Mesendoderm (in vitro differentiated cells): ENCODE measurements at regions not wholly inside any gene's neighbourhood (a gene's known extent, or its start where the extent isn't known, plus 50 kb on each side); places are given as distances from the start of the nearest gene placed in this dataset.
"Not testable (repeated sequence)": the region's sequence is repeated elsewhere in the genome, so short reads cannot be mapped to it uniquely, and the experiment has no call there.

Source experiments
- DNase-seq: peaks from one replicate; pipeline ENCODE4 v3.0.0; 2013
- H2AK5ac ChIP-seq: 2 replicates; pipeline ENCODE4 v1.6.1; 2013; ENCODE audit warnings: low read length, inconsistent platforms
- H2BK120ac ChIP-seq: 2 replicates; pipeline ENCODE4 v1.6.1; 2013; ENCODE audit warnings: low read depth, mild to moderate bottlenecking, low read length, moderate library complexity, mixed read lengths
- H2BK15ac ChIP-seq: replicated peaks from 2 replicates; pipeline ENCODE4 v1.6.1; 2013; ENCODE audit warnings: low read depth, mild to moderate bottlenecking, moderate library complexity
- H2BK5ac ChIP-seq: 2 replicates; pipeline ENCODE4 v1.6.1; 2013; ENCODE audit warnings: low read length, inconsistent platforms
- H3K18ac ChIP-seq: 2 replicates; pipeline ENCODE4 v1.6.1; 2013; ENCODE audit warnings: mild to moderate bottlenecking, low read length, mixed read lengths
- H3K23ac ChIP-seq: one replicate; pipeline ENCODE4 v1.6.1; 2013; ENCODE audit warnings: low read length
- H3K27ac ChIP-seq: 2 replicates; pipeline ENCODE4 v1.5.1; 2013; ENCODE audit warnings: low read depth, mild to moderate bottlenecking, inconsistent platforms, low read length, moderate library complexity
- H3K27me3 ChIP-seq: 2 replicates; pipeline ENCODE4 v1.6.1; 2013; ENCODE audit warnings: low read length, control low read depth, mild to moderate bottlenecking, inconsistent platforms; ENCODE audit not compliant: insufficient read depth, poor library complexity
- H3K36me3 ChIP-seq: 2 replicates; pipeline ENCODE4 v1.6.1; 2013; ENCODE audit warnings: low read length, inconsistent platforms; ENCODE audit not compliant: control insufficient read depth, insufficient read depth
- H3K4ac ChIP-seq: one replicate; pipeline ENCODE4 v1.6.1; 2013; ENCODE audit warnings: low read depth, mild to moderate bottlenecking, low read length, moderate library complexity
- H3K4me1 ChIP-seq: 2 replicates; pipeline ENCODE4 v1.6.1; 2013; ENCODE audit warnings: low read depth, low read length, inconsistent platforms; ENCODE audit not compliant: control insufficient read depth
- H3K4me2 ChIP-seq: 2 replicates; pipeline ENCODE4 v1.6.1; 2013; ENCODE audit warnings: low read length
- H3K4me3 ChIP-seq: 2 replicates; pipeline ENCODE4 v1.5.1; 2013; ENCODE audit warnings: mild to moderate bottlenecking, low read length
- H3K56ac ChIP-seq: one replicate; pipeline ENCODE4 v1.6.1; 2013; ENCODE audit warnings: low read length
- H3K79me1 ChIP-seq: 2 replicates; pipeline ENCODE4 v1.6.1; 2013; ENCODE audit warnings: low read length, inconsistent platforms
- H3K79me2 ChIP-seq: 2 replicates; pipeline ENCODE4 v1.6.1; 2013; ENCODE audit warnings: mild to moderate bottlenecking, low read length; ENCODE audit not compliant: control insufficient read depth, insufficient read depth
- H3K9ac ChIP-seq: 2 replicates; pipeline ENCODE4 v1.6.1; 2013; ENCODE audit warnings: low read length, inconsistent platforms
- H4K5ac ChIP-seq: one replicate; pipeline ENCODE4 v1.6.1; 2013; ENCODE audit warnings: low read length
- H4K8ac ChIP-seq: one replicate; pipeline ENCODE4 v1.6.1; 2013; ENCODE audit warnings: low read depth, mild to moderate bottlenecking, control low read depth, low read length, moderate library complexity
- WGBS: extraction: QIAGEN DNeasy Blood & Tissue Kit; methylation state at CpG from one replicate; pipeline ENCODE4 v1.1.7; 2013; ENCODE audit warnings: low lambda C conversion rate, missing lambda C conversion rate; ENCODE audit not compliant: insufficient coverage; ENCODE audit errors: extremely low coverage; 5-methylcytosine and 5-hydroxymethylcytosine counted together

DNA sequence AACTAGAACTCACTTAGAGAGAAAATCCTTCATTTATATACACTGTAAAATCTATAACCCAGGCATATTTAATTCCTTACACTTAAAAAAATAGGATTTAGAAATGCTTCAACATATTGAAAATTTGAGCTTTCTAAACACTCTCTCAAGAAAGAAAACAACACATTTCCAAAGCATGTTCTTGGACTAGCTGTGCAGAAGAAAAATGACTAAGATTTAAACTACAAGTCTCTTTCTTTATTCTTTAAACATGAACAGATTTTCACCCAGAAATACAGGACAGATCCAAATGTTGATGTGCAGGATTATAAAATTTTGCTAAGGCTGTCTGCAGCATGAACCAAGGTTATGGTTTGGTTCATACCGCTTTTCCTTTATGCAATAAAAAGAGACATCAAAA lies 77.7 kb upstream of the TUSC1 start:
- Histone ChIP-seq H3K4me2 (no peak overlapping the region), H2BK120ac (no peak overlapping the region), H3K27me3 (no peaks in the 10 kb centered on the region), H3K27ac (no peak overlapping the region), H3K4me1 (no peaks in the 10 kb centered on the region), H2AK5ac (no peak overlapping the region), H3K23ac (no peak overlapping the region), H2BK5ac (no peak overlapping the region), H3K4me3 (no peak overlapping the region), H2BK15ac (no peak overlapping the region), H3K79me1 (no peaks in the 10 kb centered on the region), H3K36me3 (no peaks in the 10 kb centered on the region), H3K18ac (no peak overlapping the region), H3K4ac (no peak overlapping the region), H4K5ac (no peak overlapping the region), H3K56ac (no peak overlapping the region), H3K9ac (no peak overlapping the region), H4K8ac (no peak overlapping the region), H3K79me2 (no peaks in the 10 kb centered on the region)
- DNase-seq: no peak
- WGBS: no CpG with 5 or more reads among the region's 1 CpG

GRCh38 chr9:25752398-25752797 lies 74.2 kb upstream of the TUSC1 start:
- H2BK120ac ChIP-seq: no peak overlapping the region
- no peak overlapping the region for H4K8ac ChIP-seq
- H3K4me1 ChIP-seq: no peaks in the 10 kb centered on the region
- H3K4me3 ChIP-seq: no peak overlapping the region
- H3K56ac ChIP-seq: no peak overlapping the region
- no peak overlapping the region for H2BK15ac ChIP-seq
- no peak overlapping the region for H2AK5ac ChIP-seq
- no peak overlapping the region for H3K4ac ChIP-seq
- no peak overlapping the region for H3K23ac ChIP-seq
- no peak for DNase-seq
- H3K27me3 ChIP-seq: no peaks in the 10 kb centered on the region
- H3K27ac ChIP-seq: no peak overlapping the region
- H2BK5ac ChIP-seq: no peak overlapping the region
- no peak overlapping the region for H3K4me2 ChIP-seq
- H3K18ac ChIP-seq: no peak overlapping the region
- no peaks in the 10 kb centered on the region for H3K79me1 ChIP-seq
- no peak overlapping the region for H4K5ac ChIP-seq
- H3K36me3 ChIP-seq: no peaks in the 10 kb centered on the region
- no peak overlapping the region for H3K9ac ChIP-seq
- H3K79me2 ChIP-seq: no peaks in the 10 kb centered on the region
- WGBS: no CpG with 5 or more reads among the region's 5 CpGs

GRCh38 chr9:25742256-25742655 lies 64.0 kb upstream of the TUSC1 start:
- Histone ChIP-seq H3K79me1 (no peaks in the 10 kb centered on the region), H2AK5ac (no peak overlapping the region), H4K8ac (no peak overlapping the region), H3K4me1 (no peaks in the 10 kb centered on the region), H3K56ac (no peak overlapping the region), H3K36me3 (no peaks in the 10 kb centered on the region), H3K4me2 (no peak overlapping the region), H3K18ac (no peak overlapping the region), H3K9ac (no peak overlapping the region), H3K4me3 (no peak overlapping the region), H3K27ac (no peak overlapping the region), H2BK120ac (no peak overlapping the region), H3K23ac (no peak overlapping the region), H3K27me3 (no peaks in the 10 kb centered on the region), H4K5ac (no peak overlapping the region), H3K79me2 (no peaks in the 10 kb centered on the region), H3K4ac (no peak overlapping the region), H2BK5ac (no peak overlapping the region), H2BK15ac (no peak overlapping the region)
- no CpG with 5 or more reads among the region's 3 CpGs for WGBS
- peak; percentile 13 for DNase-seq

- Histone ChIP-seq H3K36me3 (no peaks in the 10 kb centered on the region), H3K79me1 (no peaks in the 10 kb centered on the region), H4K8ac (no peak overlapping the region), H4K5ac (no peak overlapping the region), H3K27me3 (no peaks in the 10 kb centered on the region), H3K27ac (no peak overlapping the region), H3K4me2 (no peak overlapping the region), H2BK5ac (no peak overlapping the region), H2BK15ac (no peak overlapping the region), H3K9ac (no peak overlapping the region), H3K23ac (no peak overlapping the region), H3K4me3 (no peak overlapping the region), H3K56ac (no peak overlapping the region), H3K4me1 (no peaks in the 10 kb centered on the region), H2BK120ac (no peak overlapping the region), H3K4ac (no peak overlapping the region), H2AK5ac (no peak overlapping the region), H3K79me2 (no peaks in the 10 kb centered on the region), H3K18ac (no peak overlapping the region)
- DNase-seq: peak; percentile 17
- no CpG with 5 or more reads among the region's 7 CpGs for WGBS
Observed at GRCh38 chr9:25733336-25733982, 55.2 kb upstream of the TUSC1 start.

GRCh38 chr9:25731895-25732794 lies 53.9 kb upstream of the TUSC1 start:
- H3K27me3 ChIP-seq, H2BK5ac ChIP-seq, DNase-seq, H3K18ac ChIP-seq, H3K23ac ChIP-seq, H3K36me3 ChIP-seq, H2AK5ac ChIP-seq, H3K27ac ChIP-seq, H2BK15ac ChIP-seq, H3K9ac ChIP-seq, H3K79me1 ChIP-seq, H3K4me2 ChIP-seq, H2BK120ac ChIP-seq, H4K5ac ChIP-seq, H3K79me2 ChIP-seq, H3K4me3 ChIP-seq, H3K56ac ChIP-seq, H3K4ac ChIP-seq, H3K4me1 ChIP-seq, H4K8ac ChIP-seq: not testable (repeated sequence)
- WGBS: no CpG with 5 or more reads among the region's 19 CpGs
